Retinal pigment epithelial cell (primary cell): ENCODE measurements at regions not wholly inside any gene's neighbourhood (a gene's known extent, or its start where the extent isn't known, plus 50 kb on each side); places are given as distances from the start of the nearest gene placed in this dataset.

Experiments used
- DNase-seq: peaks from one replicate; pipeline ENCODE4 v3.0.0-alpha.2; 2010; ENCODE audit warnings: low read depth
- H3K4me3 ChIP-seq: 2 replicates; pipeline ENCODE4 v1.5.1; 2011; ENCODE audit warnings: mild to moderate bottlenecking, low read length, control low read depth, moderate library complexity
- CTCF ChIP-seq: conservative IDR thresholded peaks from 2 replicates; pipeline ENCODE4 v1.5.1; 2011; ENCODE audit warnings: low read depth, low read length, control low read depth, inconsistent platforms

DNA sequence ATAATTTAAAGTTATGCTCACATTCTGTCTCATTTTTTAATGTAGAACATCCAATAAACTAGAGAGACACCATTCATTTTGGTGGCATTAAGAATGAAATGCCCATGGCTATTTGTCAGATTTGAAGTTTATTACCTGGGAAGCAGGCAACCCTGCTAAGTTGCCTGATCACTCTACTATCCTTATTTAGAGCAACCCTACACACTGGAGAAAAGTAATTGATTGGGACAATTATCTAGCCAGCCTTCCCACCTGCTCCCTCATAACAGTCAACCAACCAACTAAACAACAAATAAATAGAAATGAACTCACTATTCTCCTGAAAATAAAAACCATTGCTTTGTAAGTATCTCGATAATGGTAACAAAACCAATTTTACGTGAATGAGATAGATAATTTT is 1129.0 kb upstream of the TENM4 start:
- DNase-seq: no peak
- TF ChIP-seq CTCF: no peak
- no peak overlapping the region for H3K4me3 ChIP-seq

- TF ChIP-seq CTCF: no peak
- no peak for DNase-seq
- H3K4me3 ChIP-seq: no peak overlapping the region
These were observed 1124.4 kb upstream of the TENM4 start for GRCh38 chr11:80565231-80565630.

- DNase-seq: no peak
- no peak overlapping the region for H3K4me3 ChIP-seq
- no peak for TF ChIP-seq CTCF
These were observed 1121.8 kb upstream of the TENM4 start for GRCh38 chr11:80562523-80563125.

DNA sequence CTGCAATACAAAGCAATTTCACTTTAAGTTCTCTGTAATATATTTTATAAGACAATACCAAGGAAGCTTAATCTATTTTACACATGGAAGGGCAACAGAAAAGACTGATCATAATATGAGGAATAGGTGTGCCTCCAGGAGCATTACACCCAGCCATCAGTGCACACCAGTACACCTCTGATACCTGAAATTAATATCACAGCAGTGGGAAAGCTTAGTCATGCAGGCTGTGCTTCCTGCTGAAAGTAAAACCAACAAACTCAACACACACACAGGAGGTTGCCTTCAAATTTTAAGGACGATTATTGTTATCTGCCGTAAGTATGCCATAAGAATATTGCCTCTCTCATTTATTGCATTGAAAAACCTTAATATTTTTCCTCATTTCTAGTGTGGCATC is 1119.1 kb upstream of the TENM4 start:
- H3K4me3 ChIP-seq: no peak overlapping the region
- DNase-seq: no peak

DNA sequence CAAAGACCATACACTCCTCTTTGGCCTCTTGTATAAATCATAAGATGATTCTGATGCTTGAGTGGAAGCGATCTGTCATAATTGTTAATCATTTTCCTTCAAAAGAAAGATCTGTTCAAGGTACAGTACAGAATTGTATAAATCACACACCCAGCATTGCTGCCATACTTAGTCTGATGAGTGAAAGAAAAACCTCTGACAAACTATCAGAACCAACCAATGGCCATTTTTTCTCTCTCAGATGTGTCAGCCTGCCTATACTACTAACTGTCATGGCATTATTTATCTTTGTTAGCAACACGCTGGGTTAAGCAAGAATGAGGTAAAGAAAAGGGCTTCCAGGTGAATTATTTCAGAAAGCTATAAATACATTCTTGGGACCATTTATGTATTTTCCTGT is 1112.7 kb upstream of the TENM4 start:
- no peak overlapping the region for H3K4me3 ChIP-seq
- no peak for DNase-seq
- no peak for TF ChIP-seq CTCF

More for the DNA sequence above, 1119.1 kb upstream of the TENM4 start:
- TF ChIP-seq CTCF: no peak

DNA sequence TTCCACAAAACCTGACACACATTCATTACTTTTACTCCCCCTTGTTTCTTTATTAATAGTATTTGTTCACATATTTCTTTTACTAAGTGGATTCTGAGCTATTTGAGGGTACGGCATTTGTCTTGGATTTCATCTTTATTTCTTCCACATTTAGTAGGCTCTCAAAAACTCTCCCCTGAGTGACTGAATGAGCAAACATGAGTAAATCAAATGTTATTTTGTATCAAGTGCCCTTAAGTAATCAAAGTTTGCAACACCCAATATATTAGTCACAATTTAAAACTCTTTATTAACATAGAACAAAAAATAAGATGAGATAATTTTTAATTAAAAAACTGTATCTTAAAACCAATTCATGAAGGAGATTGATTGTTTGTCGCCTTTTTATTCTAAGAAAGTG is 1101.9 kb upstream of the TENM4 start:
- DNase-seq: no peak
- no peak overlapping the region for H3K4me3 ChIP-seq
- TF ChIP-seq CTCF: no peak

GRCh38 chr11:80538040-80538439 is 1097.2 kb upstream of the TENM4 start:
- no peak for TF ChIP-seq CTCF
- no peak overlapping the region for H3K4me3 ChIP-seq
- no peak for DNase-seq
